Left lobe of liver (tissue), 2 donors: ENCODE measurements at regions not wholly inside any gene's neighbourhood (a gene's known extent, or its start where the extent isn't known, plus 50 kb on each side); places are given as distances from the start of the nearest gene placed in this dataset.
A peak's percentile ranks its signal among the peaks of the same experiment; 100 is the strongest.

Experiments used
- ATAC-seq: fragments of 200-7000 bp; cut with Tn5 transposase; one replicate; pipeline ENCODE4 v1.9.1; 2020; ENCODE audit warnings: mild to moderate bottlenecking, moderate library complexity
- DNase-seq: peaks from one replicate; pipeline ENCODE4 v3.0.0-alpha.2; 2020; ENCODE audit warnings: low spot score
- donor health status: DM: no; HTN: no; CAD: no; lungs with moderate emphysema.
- donor health status: DM: no; HTN: yes; CAD: no.

GRCh38 chr2:144704709-144705095, 184.8 kb upstream of the ZEB2 start:
- DNase-seq (no peak), ATAC-seq (no peak)

GRCh38 chr2:144703852-144704708, 184.2 kb upstream of the ZEB2 start:
- ATAC-seq (no peak), DNase-seq (peak; percentile 47)

DNA sequence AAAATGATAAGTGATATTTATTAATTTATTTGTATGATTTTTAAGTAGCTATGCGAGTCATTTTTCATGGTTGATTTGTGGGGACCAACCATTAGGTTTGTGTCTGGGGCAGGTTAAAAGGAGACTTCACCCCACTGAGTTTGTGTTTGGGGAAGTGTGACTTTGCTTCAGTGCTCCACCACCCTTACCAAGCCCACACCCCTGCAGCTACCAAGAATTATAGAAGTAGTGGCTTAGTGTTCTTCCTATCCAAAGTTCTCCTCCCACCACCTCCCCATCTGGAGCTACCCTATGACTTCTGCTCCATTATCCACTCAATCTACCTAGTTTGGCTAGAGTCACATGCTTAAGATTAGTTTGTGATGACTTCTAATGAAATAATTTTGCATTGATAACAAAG, 182.1 kb upstream of the ZEB2 start:
- DNase-seq (no peak), ATAC-seq (peak; percentile 15)

DNA sequence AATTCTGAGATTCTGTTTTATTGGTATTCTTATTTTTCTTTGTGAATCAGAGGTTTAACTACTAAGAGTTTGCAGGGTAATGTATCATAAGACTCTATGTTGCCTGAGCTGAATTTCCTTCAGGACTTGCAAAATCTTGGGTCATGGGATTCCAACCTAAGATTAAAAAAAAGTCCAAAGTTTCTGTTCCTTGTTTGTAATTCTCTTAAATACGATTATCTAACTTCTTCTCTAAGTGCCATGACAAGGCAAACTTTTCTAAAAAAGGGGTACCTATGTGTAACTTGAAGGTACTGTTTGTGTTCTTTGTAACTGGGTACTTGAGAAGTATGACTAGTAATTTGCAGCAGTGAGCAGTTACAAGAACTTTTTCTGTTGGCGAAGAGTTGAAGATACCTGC, 181.3 kb upstream of the ZEB2 start:
- DNase-seq (no peak), ATAC-seq (no peak)

GRCh38 chr2:144698156-144698555, 178.2 kb upstream of the ZEB2 start:
- ATAC-seq: no peak
- DNase-seq: no peak

DNA sequence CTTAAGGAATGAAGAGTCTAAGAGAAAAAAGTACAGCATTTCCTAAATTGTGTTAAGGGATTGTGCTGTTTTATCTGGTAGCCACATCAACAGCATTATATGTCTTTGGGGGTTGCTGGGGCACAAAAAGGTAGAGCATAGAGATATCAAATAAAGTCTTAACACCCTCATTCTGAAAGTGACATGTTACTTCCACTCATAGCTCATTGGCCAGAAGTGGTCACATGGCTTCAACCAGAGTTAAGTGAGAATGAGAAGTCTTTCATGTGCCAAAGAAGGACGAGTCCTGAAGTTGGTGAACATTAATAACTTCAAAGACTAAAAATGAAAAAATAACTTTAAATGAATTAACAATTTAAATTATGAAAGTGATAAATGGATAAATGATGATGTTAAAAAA, 175.7 kb upstream of the ZEB2 start:
- no peak for ATAC-seq
- no peak for DNase-seq

- ATAC-seq (no peak), DNase-seq (no peak)
These were observed 174.5 kb upstream of the ZEB2 start for GRCh38 chr2:144694456-144694855.

DNA sequence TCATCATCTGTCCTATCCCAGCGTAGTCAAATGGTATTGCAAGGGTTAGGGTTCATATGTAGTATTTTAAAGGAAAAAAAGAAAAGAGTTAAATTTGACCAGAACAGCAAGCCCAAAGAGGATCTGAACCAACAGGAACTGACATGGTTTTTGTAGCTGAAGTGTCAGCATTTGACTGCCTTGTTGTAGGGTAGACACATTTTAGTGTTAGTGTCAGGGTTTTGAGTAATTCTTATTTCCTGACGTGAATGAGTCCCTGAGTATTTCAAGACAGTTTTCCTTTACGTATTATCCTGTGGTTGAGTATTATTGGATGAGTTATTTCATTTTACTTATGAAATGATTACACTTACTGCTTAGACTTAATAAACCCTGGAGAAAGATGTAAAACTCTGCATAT, 173.3 kb upstream of the ZEB2 start:
- DNase-seq (no peak), ATAC-seq (no peak)

- ATAC-seq: no peak
- no peak for DNase-seq
These were observed 172.7 kb upstream of the ZEB2 start for GRCh38 chr2:144692661-144693060.

DNA sequence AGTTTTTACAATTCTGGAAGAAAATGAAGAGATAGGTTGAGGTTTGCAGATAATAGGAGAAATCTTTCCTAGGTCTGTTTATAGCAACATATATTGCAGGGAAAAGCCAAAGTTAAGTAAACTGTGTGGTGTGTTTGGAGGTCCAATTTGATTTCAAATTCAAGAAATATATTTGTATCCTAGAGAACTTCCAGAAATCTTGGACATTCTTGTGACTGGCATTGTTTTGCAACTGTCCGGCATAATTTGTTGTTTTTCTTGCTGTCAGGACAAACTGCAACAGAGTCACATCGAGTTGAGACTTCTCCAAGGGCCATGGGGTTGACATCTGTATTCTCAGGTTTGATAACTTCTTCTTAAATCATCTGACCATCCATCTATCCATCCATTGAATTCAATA, 170.9 kb upstream of the ZEB2 start:
- no peak for ATAC-seq

DNA sequence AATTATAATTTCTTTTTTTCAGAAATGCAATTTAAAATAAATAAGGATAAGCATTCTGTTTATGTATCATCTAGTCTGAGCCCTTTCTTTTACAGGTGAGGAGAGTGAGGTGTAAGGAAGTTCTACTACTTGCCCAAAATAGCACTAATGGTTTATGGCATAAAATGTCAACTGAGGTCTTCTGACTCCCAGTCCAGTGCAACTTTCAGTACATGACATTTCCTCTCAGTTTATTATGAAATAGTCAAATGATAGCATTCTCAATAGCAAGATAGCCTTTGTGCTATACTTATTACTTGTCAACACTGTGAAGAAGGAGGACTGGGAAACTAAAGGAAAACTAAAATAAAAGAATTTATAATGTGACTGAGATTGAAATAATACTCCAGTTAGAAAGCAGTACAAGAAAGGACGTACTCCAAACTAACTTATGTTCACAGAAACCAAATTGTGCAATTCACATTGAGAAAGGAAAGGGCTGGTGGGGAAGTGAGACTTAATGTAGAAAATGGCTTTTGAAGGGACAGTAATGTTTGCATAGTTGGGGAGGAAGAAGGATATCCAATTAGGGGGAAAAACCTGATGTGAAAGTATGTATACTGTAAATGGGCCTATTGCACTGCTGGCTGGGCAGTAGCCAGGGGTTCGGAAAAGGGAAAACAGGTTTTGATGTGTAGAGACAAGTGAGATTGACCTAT, 166.7 kb upstream of the ZEB2 start:
- ATAC-seq (no peak), DNase-seq (no peak)

More for the DNA sequence above, 170.9 kb upstream of the ZEB2 start:
- no peak for DNase-seq

GRCh38 chr2:144683966-144684365, 164.0 kb upstream of the ZEB2 start:
- no peak for ATAC-seq
- DNase-seq: no peak

DNA sequence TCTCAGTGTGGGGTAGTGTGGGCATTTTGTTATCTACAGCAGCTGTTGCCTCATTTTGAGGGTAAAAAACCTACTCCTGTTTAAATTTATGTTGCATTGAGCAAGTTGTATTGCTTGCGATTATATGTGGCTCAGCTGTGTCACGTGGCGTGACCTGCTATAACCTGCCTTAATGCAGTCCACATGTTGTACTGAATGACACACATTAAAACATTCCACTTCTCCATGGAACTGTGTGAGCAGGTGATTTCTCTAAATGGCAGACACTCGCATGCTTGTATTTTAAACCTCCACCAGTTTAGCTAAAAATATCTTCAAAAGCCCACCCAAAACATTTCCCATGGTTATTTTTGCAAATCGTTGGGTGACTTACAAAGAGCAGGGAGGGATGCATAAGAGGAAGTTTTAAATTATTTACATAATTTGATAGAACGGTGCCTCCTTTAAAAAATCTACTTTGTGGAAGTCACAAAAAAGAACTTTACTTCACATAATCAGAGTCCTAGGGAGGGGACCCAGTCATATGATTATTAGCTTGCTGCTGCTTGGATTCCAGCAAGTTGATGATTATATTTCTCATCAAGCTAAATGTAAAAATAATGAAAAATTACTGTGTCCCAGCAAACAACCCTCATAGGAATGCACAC, 163.3 kb upstream of the ZEB2 start:
- no peak for ATAC-seq

GRCh38 chr2:144682248-144682647, 162.3 kb upstream of the ZEB2 start:
- no peak for DNase-seq
- no peak for ATAC-seq

More for the DNA sequence above, 163.3 kb upstream of the ZEB2 start:
- DNase-seq: no peak

GRCh38 chr2:144681389-144681788, 161.5 kb upstream of the ZEB2 start:
- DNase-seq (no peak), ATAC-seq (no peak)

DNA sequence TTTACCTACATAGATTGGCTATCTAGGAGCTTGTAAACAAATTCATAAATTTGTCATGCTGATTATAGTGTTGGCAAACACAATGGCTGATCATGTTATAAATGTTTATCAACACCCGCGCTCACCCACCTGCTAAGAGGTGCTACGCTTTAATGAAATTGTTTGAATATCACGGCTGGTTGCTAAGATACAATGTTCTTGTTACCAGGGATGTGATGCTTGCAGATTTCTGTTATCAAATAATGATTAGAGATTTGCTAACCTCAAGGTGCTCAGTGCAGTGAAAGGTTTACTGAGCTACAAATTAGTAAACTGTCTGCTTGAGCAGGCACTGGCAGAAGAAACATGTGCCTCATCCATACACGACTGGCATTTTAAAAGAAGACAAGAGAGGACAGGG, 160.0 kb upstream of the ZEB2 start:
- ATAC-seq: no peak

DNA sequence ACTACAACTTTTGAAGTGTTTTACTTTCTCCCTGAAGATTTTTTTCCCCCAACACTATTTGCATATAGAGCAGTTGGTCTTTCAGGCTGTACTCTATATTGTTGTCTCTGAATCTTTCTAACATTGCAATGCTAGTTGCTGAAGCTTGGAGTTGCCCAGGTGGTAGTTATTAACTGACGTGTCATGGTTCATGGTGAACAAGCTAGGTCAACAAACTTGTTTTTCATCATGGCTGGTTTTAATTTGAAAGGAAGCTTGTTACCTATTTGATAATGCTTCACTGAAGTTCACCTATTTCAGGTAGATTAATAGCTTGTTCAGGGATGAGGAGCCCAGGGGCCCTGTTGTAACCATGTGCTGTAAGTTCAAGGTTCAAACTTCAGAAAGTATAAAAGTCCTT, 158.8 kb upstream of the ZEB2 start:
- ATAC-seq (no peak), DNase-seq (no peak)

More for the DNA sequence above, 160.0 kb upstream of the ZEB2 start:
- DNase-seq: no peak

DNA sequence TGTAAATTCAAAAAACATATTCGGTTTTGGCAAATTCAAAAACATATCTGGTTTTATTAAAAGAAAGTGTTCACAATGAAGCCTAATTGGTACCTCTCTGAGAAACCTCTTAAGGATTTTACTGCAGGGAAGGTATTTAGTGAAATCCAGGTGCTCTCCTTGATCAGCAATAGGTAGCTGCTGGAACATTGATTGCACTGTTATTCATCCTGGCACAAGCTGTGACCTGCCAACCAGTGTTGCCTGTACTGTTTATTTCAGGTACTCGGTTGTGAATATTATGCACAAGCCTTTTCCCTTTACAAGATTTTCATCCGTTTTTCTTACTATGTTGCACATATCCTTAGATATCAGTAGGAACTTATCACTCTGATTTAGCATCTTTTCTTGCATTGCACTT, 155.8 kb upstream of the ZEB2 start:
- DNase-seq: no peak

GRCh38 chr2:144675331-144675730, 155.4 kb upstream of the ZEB2 start:
- no peak for DNase-seq
- ATAC-seq: no peak

More for the DNA sequence above, 155.8 kb upstream of the ZEB2 start:
- no peak for ATAC-seq

DNA sequence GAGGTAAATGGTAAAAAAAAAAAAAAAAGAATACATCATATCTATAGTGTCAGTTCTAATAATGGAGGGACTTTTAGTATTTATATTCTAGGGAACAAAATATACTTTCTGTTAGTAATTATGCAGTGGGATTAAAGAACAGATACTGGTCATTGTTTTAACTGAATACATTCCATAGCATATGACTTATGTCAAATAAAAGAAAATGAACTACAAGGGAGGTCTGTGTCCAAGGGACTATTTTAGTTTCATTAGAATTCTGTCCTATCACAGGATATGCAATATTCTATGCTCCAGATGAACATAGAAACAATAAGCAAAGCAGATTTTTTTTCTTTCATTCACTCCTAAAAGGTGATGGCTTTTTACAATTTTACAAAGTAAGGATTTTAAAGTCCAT, 154.2 kb upstream of the ZEB2 start:
- DNase-seq (no peak), ATAC-seq (no peak)

DNA sequence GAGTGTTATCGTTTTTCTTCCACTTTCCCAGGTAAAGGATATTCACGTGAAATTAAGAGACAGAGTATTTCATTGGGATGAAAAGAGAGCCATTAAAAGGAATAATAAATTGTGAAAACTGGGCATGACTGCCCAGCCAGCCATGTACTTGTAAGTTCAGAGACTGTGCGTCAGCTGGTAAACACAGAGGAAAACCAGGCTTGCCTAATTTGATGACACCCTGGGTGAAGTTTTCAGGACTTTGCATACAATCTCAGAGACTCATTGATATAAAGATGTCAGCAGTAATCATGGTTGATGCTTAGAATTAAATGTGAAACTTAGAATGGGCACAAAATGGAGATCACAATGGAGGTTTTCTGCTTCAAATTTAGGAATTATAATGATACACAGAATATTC, 153.5 kb upstream of the ZEB2 start:
- no peak for DNase-seq
- no peak for ATAC-seq
